ENCODE measurements at regions not wholly inside any gene's neighbourhood (a gene's known extent, or its start where the extent isn't known, plus 50 kb on each side); places are given as distances from the start of the nearest gene placed in this dataset.

GRCh38 chr2:13121096-13121495, 404.4 kb downstream of the TRIB2 start:
- peaks cover 6% of the 10 kb centered on the region for H3K9me3 Mint-ChIP-seq
- H3K36me3 Mint-ChIP-seq = no peaks in the 10 kb centered on the region
- H3K4me1 Mint-ChIP-seq = no peaks in the 10 kb centered on the region
- H3K27ac Mint-ChIP-seq = no peak overlapping the region
- H3K27me3 Mint-ChIP-seq = peaks cover 19% of the 10 kb centered on the region
- ATAC-seq = no peak
- no peak overlapping the region for H3K4me3 Mint-ChIP-seq

GRCh38 chr2:13128139-13128538, 411.4 kb downstream of the TRIB2 start:
- Mint-ChIP-seq H3K27ac (no peak overlapping the region), H3K4me3 (no peak overlapping the region), H3K27me3 (peaks cover 14% of the 10 kb centered on the region), H3K36me3 (no peaks in the 10 kb centered on the region), H3K4me1 (no peaks in the 10 kb centered on the region), H3K9me3 (peaks cover 6% of the 10 kb centered on the region)
- ATAC-seq = no peak

GRCh38 chr2:13135369-13135768, 418.6 kb downstream of the TRIB2 start:
- Mint-ChIP-seq H3K9me3 (no peaks in the 10 kb centered on the region), H3K27ac (no peak overlapping the region), H3K36me3 (no peaks in the 10 kb centered on the region), H3K4me1 (no peaks in the 10 kb centered on the region), H3K27me3 (no peaks in the 10 kb centered on the region), H3K4me3 (no peak overlapping the region)
- ATAC-seq = no peak

GRCh38 chr2:13135856-13136255, 419.1 kb downstream of the TRIB2 start:
- Mint-ChIP-seq H3K36me3 (no peaks in the 10 kb centered on the region), H3K4me1 (no peaks in the 10 kb centered on the region), H3K27me3 (no peaks in the 10 kb centered on the region), H3K4me3 (no peak overlapping the region), H3K27ac (no peak overlapping the region), H3K9me3 (no peaks in the 10 kb centered on the region)
- ATAC-seq = no peak

DNA sequence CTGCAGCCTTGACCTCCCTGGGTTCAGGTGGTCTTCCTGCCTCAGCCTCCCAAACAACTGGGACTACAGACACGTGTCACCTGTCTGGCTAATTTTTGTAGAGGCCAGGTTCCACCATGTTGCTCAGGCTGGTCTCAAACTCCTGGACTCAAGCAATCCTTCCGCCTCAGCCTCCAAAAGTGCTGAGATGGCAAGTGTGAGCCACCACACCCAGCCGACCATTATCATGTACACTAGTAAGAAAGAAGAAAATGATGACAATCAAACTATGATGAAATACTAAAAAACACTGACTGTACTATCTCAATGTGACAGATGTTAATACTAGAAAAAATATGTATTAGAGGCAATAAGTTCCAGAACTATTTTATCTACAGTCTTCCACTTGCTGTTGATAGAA, 420.9 kb downstream of the TRIB2 start:
- H3K27me3 Mint-ChIP-seq = no peaks in the 10 kb centered on the region
- H3K36me3 Mint-ChIP-seq = no peaks in the 10 kb centered on the region
- peaks cover 3% of the 10 kb centered on the region for H3K9me3 Mint-ChIP-seq
- no peak overlapping the region for H3K27ac Mint-ChIP-seq
- H3K4me3 Mint-ChIP-seq = no peak overlapping the region
- ATAC-seq = no peak
- no peaks in the 10 kb centered on the region for H3K4me1 Mint-ChIP-seq

GRCh38 chr2:13141315-13141714, 424.6 kb downstream of the TRIB2 start:
- no peaks in the 10 kb centered on the region for H3K4me1 Mint-ChIP-seq
- no peaks in the 10 kb centered on the region for H3K27me3 Mint-ChIP-seq
- H3K36me3 Mint-ChIP-seq = no peaks in the 10 kb centered on the region
- ATAC-seq = no peak
- peaks cover 3% of the 10 kb centered on the region for H3K9me3 Mint-ChIP-seq
- no peak overlapping the region for H3K4me3 Mint-ChIP-seq
- no peak overlapping the region for H3K27ac Mint-ChIP-seq

- peaks cover 8% of the 10 kb centered on the region for H3K27me3 Mint-ChIP-seq
- H3K36me3 Mint-ChIP-seq = no peaks in the 10 kb centered on the region
- no peak for ATAC-seq
- H3K4me1 Mint-ChIP-seq = no peaks in the 10 kb centered on the region
- peaks cover 3% of the 10 kb centered on the region for H3K9me3 Mint-ChIP-seq
- H3K27ac Mint-ChIP-seq = no peak overlapping the region
- no peak overlapping the region for H3K4me3 Mint-ChIP-seq
Observed at GRCh38 chr2:13143451-13143850, 426.7 kb downstream of the TRIB2 start.

DNA sequence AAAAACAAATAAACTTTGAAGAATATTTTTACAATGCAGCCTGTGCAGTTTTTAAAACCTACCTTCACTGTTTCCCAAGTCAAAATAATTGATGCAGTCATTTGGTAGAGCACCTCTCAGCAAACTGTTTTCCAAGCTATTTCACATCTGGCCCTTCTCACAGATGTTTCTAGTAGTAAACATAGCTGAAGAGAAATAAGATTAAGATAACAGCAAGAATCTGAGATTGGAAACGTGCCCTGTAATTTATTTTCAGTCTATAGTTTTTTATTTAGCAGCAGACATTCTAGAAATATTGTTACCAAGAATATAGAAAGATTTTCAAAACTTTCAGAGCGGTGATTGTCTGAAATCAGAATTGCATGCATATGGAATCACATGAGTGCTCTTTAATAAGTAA, 440.2 kb downstream of the TRIB2 start:
- Mint-ChIP-seq H3K4me1 (no peaks in the 10 kb centered on the region), H3K9me3 (no peaks in the 10 kb centered on the region), H3K27ac (no peak overlapping the region), H3K27me3 (peaks cover 10% of the 10 kb centered on the region), H3K4me3 (no peak overlapping the region), H3K36me3 (no peaks in the 10 kb centered on the region)
- no peak for ATAC-seq

GRCh38 chr2:13158466-13158865, 441.7 kb downstream of the TRIB2 start:
- H3K9me3 Mint-ChIP-seq = no peaks in the 10 kb centered on the region
- H3K4me3 Mint-ChIP-seq = no peak overlapping the region
- peaks cover 10% of the 10 kb centered on the region for H3K27me3 Mint-ChIP-seq
- H3K36me3 Mint-ChIP-seq = no peaks in the 10 kb centered on the region
- H3K27ac Mint-ChIP-seq = no peak overlapping the region
- H3K4me1 Mint-ChIP-seq = no peaks in the 10 kb centered on the region
- no peak for ATAC-seq

DNA sequence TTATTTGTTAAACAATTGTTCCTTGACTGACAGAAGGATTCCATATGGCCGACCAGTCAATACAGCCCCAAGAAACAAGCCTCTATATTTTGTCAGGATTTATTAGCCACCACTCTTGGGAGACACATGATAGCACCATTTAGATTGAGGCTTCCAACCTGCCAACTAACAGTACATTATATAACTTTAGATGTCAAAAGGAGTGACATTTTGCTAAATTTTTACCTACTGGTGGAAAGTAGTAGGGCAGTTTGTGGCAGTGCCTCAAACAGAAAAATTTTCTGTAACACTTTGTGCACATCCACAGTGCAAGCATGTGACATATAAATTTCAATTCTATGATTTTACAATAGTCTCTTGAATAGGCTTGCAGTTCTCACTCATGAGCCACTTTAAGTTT, 464.0 kb downstream of the TRIB2 start:
- Mint-ChIP-seq H3K36me3 (no peaks in the 10 kb centered on the region), H3K27me3 (no peaks in the 10 kb centered on the region), H3K4me3 (no peak overlapping the region), H3K27ac (no peak overlapping the region), H3K4me1 (no peaks in the 10 kb centered on the region), H3K9me3 (peaks cover 5% of the 10 kb centered on the region)
- no peak for ATAC-seq

DNA sequence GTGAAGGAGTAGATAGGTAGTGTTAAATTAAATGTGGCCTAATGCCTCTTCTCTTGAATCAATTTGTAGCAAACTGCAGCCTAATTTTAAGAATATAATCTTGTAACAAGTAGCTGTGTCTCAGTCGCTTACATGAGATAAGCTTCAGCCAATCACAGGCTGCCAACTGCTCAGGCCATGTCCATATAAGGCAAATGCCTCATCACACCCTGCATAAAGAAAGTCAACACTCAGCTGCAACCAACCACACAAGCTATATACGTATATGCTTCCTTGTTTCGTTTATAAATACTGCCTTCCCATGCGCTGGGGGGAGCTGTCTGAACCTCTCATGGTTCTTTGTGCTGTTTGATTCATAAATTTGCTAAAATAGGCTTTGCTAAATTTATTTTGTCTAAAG, 476.3 kb downstream of the TRIB2 start:
- H3K9me3 Mint-ChIP-seq = no peaks in the 10 kb centered on the region
- no peak for ATAC-seq
- no peaks in the 10 kb centered on the region for H3K27me3 Mint-ChIP-seq
- no peaks in the 10 kb centered on the region for H3K4me1 Mint-ChIP-seq
- H3K36me3 Mint-ChIP-seq = no peaks in the 10 kb centered on the region
- H3K4me3 Mint-ChIP-seq = no peak overlapping the region
- no peak overlapping the region for H3K27ac Mint-ChIP-seq

DNA sequence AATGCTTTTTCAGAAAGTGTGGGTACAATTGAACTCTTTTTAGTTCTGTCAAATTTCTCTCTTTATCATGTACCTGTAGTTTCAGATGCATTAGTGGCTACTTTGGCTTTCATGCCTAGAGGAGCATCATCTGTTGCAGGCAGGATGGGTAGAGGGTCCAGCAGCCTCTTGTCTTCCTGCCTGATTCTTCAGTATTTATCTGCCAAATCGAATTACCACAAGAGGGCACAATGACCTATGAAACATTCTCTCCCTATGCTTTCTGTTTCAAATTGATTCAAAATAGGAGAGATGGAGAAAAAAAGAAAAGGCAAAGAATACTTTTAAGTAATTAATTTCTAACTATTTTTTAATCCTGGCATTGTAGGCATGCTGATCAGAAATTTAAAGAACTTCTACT, 477.2 kb downstream of the TRIB2 start:
- no peaks in the 10 kb centered on the region for H3K9me3 Mint-ChIP-seq
- ATAC-seq = no peak
- no peak overlapping the region for H3K4me3 Mint-ChIP-seq
- no peaks in the 10 kb centered on the region for H3K27me3 Mint-ChIP-seq
- H3K4me1 Mint-ChIP-seq = no peaks in the 10 kb centered on the region
- H3K36me3 Mint-ChIP-seq = no peaks in the 10 kb centered on the region
- no peak overlapping the region for H3K27ac Mint-ChIP-seq

GRCh38 chr2:13195270-13195669, 478.5 kb downstream of the TRIB2 start:
- no peaks in the 10 kb centered on the region for H3K36me3 Mint-ChIP-seq
- no peaks in the 10 kb centered on the region for H3K27me3 Mint-ChIP-seq
- no peak overlapping the region for H3K27ac Mint-ChIP-seq
- ATAC-seq = no peak
- H3K9me3 Mint-ChIP-seq = no peaks in the 10 kb centered on the region
- H3K4me1 Mint-ChIP-seq = no peaks in the 10 kb centered on the region
- no peak overlapping the region for H3K4me3 Mint-ChIP-seq

GRCh38 chr2:13197248-13197647, 480.5 kb downstream of the TRIB2 start:
- no peaks in the 10 kb centered on the region for H3K27me3 Mint-ChIP-seq
- no peaks in the 10 kb centered on the region for H3K4me1 Mint-ChIP-seq
- no peaks in the 10 kb centered on the region for H3K9me3 Mint-ChIP-seq
- no peak overlapping the region for H3K4me3 Mint-ChIP-seq
- H3K36me3 Mint-ChIP-seq = no peaks in the 10 kb centered on the region
- no peak for ATAC-seq
- no peak overlapping the region for H3K27ac Mint-ChIP-seq

GRCh38 chr2:13201924-13202323, 485.2 kb downstream of the TRIB2 start:
- Mint-ChIP-seq H3K4me3 (no peak overlapping the region), H3K27me3 (no peaks in the 10 kb centered on the region), H3K36me3 (no peaks in the 10 kb centered on the region), H3K4me1 (no peaks in the 10 kb centered on the region), H3K27ac (no peak overlapping the region), H3K9me3 (no peaks in the 10 kb centered on the region)
- ATAC-seq = no peak

GRCh38 chr2:13212115-13212514, 495.4 kb downstream of the TRIB2 start:
- ATAC-seq = no peak
- Mint-ChIP-seq H3K9me3 (peaks cover 6% of the 10 kb centered on the region), H3K4me3 (no peak overlapping the region), H3K36me3 (no peaks in the 10 kb centered on the region), H3K4me1 (no peaks in the 10 kb centered on the region), H3K27me3 (no peaks in the 10 kb centered on the region), H3K27ac (no peak overlapping the region)

- H3K4me3 Mint-ChIP-seq = no peak overlapping the region
- no peaks in the 10 kb centered on the region for H3K36me3 Mint-ChIP-seq
- no peak overlapping the region for H3K27ac Mint-ChIP-seq
- no peaks in the 10 kb centered on the region for H3K27me3 Mint-ChIP-seq
- no peaks in the 10 kb centered on the region for H3K4me1 Mint-ChIP-seq
- peaks cover 6% of the 10 kb centered on the region for H3K9me3 Mint-ChIP-seq
- ATAC-seq = no peak
Observed at GRCh38 chr2:13218205-13218604, 501.5 kb downstream of the TRIB2 start.

Data from stimulated activated memory B cell treated with anti-CD40 and anti-IgM and Interleukin-4, amounts not matched to agents 10 μg/mL and 1 μg/mL and 100 μg/mL, for 72 hours (primary cell).